Gastroesophageal sphincter (tissue), 3 donors: ENCODE measurements at regions not wholly inside any gene's neighbourhood (a gene's known extent, or its start where the extent isn't known, plus 50 kb on each side); places are given as distances from the start of the nearest gene placed in this dataset.

ENCODE experiments used
- CTCF ChIP-seq, 4 experiments: fragments of 200-600 bp in 2 of 4; fragments of 450-650 bp in 2 of 4; sonication (generic) in 1 of 4; IDR thresholded peaks; one replicate each; pipeline ENCODE4 v1.5.1; 2017 to 2019; ENCODE audit warnings: antibody characterized with exemption in 4 of 4, mild to moderate bottlenecking in 2 of 4, moderate library complexity in 2 of 4
- POLR2A ChIP-seq, 2 donors: fragments of 450-650 bp; IDR thresholded peaks; one replicate each; pipeline ENCODE4 v1.6.1; 2017; ENCODE audit warnings: antibody characterized with exemption in 2 of 2, mild to moderate bottlenecking in 2 of 2, moderate library complexity in 1 of 2

GRCh38 chr21:41656946-41657525 lies 109.8 kb downstream of the RIPK4 start:
- TF ChIP-seq CTCF (IDR thresholded peaks at IDR 0.05) (no peak), POLR2A (IDR thresholded peaks at IDR 0.05) (no peak)
